Fibroblast of skin of abdomen (primary cell): ENCODE measurements at regions not wholly inside any gene's neighbourhood (a gene's known extent, or its start where the extent isn't known, plus 50 kb on each side); places are given as distances from the start of the nearest gene placed in this dataset.
"Not testable (repeated sequence)": the region's sequence is repeated elsewhere in the genome, so short reads cannot be mapped to it uniquely, and the experiment has no call there.

Experiments used
- DNase-seq: peaks from one replicate; pipeline ENCODE4 v3.0.0-alpha.2; 2013

DNA sequence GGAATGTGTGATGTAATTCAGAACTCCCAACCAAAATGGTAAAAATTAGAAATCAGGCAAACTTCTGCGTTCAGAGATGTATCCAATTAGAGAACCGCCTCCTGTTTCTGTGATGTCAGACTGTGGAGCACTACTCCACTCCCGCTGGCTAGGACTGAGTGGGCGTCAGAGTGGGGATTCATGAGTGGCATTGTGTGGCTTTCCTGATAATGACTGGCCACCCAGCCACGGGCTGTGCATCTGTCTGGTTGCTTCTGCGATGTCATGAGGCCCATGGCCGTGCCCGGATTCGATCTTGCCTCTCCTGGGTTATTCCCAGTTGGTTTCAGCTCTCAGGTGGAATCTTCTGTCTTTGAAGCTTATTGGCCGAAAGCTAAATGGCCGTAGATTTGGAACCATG is 87.1 kb upstream of the KCNA1 start:
- DNase-seq, result no peak

DNA sequence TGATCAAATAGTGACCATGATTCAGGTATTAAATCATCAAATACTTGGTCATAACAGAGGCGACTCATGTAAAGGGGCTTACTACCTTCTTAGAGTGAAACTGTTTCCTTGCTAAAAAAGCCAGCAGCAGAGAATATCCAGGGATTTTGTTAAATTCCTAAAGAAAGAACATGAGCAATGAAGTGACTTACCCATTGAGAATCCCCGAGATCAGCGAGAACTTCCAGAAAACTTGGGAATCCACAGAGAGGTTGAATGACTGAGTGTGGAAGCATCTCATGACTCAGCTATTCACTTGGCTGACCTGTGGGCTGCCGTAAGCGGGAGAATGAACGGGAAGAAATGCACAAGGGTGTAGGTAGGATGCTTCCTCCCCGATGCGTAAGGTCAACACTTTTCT is 85.3 kb upstream of the KCNA1 start:
- DNase-seq, result peak; percentile 91

DNA sequence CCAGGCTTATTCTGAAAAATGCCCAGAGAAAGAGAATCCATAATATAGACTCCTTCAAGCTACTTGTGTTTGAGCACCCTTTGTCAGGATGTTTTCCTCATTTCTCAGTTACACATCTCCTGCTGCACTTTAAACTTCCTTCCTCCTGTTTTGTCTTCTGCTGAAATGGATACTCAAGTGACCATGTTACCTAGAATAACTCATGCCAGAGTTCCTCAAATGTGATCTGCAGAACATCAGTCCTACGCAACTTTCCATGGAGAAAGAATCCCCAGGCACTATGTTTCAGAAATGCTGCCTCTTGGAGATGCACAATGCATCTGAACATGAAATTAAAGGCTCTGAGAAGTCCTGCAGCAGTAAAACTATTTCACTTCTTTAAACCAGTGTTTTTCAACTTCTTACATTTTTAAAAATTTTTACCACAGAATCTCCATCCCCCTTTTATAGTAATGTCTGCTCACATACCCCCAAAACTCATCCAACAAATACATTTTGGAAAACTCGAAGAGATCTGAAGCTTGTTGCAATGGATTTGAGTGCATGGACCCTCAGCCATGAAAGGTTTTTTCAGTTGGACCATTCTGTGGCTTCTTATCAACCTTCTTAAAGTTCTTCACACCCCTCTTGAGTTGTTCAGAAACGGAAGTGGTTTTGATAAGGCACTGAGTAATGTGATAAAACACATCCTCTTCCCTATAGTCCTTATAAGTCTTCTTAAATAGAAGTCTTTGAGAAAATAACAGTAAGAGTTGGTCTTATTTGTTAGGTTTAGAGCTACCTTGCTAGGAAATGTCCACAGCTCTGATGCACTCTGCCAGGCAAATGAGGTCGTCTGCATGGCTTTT is 84.5 kb upstream of the KCNA1 start:
- no peak for DNase-seq

DNA sequence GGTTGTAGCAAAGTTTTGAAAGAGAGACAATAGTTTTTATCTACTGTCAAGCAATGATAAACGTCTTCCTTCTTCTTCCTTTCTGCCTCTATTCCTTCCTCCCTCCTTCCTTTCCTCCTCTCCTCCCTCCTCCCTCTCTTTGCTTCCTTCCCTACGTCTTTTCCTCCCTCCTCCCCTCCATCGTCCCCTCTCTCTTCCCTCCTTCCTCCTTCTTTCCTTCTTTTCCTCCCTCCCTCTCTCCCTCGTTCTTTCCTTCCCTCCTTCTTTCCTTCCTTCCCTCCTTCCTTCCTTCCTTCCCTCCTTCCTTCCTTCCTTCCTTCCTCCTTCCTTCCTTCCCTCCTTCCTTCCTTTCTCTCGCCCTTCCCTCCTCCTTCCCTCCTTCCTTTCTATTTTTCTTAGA is 82.8 kb upstream of the KCNA1 start:
- DNase-seq, result no peak

DNA sequence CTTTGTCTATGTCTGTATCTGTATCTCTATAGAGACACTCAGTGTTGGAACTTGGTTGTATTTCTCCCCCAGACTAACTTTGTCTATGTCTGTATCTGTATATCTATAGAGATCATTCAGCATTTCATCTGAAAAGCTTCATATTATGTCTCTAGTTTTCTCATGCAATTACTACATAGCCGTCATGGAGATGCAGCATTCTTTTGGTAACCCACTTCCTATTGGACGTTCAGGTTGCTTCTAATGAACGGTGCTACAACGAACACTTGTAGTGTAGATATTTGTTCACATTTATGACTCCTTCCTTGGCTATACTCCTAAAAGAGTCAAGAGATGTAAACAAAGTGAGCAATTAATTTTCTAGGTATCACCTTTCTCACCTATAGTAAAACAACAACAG is 81.5 kb upstream of the KCNA1 start:
- DNase-seq, result no peak

DNA sequence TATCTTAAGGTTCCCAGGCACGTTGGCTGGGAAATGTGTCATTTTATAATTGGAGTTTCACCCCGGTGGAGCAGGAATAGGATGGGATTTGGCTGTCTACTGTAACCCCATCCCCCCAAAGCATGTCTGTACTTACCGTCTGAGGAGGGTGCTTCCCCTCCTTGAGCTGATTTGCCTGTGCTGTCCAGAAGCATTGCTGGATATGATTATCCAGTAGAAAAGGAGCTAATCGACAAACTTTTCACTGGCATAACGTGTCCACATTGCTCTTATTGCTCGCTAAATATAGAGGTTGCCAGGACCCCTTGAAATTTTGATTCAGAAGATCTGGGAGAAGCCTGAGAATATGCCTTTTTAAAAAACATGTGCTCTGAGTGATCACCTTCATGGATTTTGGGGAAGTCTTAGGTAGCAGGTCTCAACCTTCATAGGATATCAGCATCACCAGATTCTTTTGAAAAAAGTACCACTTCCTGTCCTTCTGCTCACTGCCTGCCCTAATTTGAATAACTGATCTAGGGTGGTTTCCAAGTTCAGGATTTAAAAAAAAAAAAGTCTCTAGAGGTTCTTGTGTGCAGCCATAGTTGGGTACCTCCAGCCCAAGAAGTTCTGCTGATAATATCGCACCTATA is 80.4 kb upstream of the KCNA1 start:
- DNase-seq, result no peak

DNA sequence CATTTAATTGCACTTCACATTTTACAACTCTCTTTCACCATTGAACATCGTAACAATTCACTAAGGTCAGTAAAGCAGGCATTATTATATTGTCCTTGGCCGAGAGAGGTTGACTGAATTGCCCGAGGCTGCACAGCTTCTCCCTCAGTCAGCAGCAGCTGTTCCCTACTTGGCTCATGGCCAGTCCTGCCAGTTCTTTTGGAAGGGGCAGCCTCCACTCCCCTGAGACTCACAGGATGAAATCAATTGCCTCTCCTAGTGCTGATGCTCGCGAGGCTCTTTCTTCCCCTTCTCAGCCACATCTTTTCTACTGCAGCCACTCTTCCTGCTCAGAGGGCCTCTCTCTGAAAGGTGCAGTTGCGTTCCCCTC is 79.9 kb upstream of the KCNA1 start:
- DNase-seq, result no peak

DNA sequence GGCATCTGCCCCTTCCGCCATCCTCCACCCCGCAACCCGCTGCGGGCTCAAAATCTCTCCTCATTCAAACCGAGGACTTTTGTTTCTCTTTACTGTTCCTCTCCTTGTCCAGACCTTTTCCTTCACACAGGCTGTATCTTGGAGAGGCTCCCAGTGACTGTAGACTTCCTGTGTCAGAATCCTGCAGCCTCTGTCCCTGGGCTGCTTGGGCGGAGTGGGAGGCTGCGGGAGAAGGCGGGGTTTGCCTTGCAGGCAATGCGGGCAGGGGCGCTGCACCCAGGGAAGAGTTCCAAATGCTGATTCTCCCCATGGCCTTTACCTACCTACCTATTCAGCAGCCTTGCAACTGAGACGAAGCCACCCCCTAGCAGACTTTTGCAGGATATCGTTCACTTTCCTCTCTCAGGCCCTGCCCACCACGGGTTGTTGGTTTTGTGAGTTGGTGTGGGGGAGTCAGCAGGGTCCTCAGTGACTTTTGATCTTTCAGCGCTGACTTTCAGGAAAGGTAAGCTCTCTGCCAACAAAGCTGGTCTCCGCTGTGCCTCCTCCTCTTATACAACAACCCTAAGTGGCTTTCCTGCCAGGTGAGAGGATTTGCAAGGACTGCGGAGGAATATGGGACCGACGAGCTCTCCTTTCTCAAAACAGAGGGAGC is 79.0 kb upstream of the KCNA1 start:
- DNase-seq, result no peak

DNA sequence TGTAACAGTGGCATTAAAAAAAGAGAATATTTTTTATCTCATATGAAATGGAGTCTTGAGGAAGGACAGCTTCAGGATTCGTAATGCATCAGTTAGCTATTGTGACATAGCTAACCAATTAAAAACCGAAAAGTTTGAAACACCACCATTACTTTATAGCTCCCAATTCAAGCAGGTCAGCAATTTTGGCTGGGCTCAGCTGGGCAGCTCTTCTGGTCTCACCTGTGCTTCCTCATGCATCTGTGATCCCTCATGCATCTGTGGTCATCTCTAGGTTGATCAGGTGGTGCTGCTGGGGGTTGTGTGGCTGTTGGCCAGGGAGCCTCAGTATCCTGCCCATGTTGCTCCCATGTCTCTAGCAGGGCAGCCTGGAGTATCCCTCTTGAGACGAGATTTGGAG is 76.7 kb upstream of the KCNA1 start:
- no peak for DNase-seq

DNA sequence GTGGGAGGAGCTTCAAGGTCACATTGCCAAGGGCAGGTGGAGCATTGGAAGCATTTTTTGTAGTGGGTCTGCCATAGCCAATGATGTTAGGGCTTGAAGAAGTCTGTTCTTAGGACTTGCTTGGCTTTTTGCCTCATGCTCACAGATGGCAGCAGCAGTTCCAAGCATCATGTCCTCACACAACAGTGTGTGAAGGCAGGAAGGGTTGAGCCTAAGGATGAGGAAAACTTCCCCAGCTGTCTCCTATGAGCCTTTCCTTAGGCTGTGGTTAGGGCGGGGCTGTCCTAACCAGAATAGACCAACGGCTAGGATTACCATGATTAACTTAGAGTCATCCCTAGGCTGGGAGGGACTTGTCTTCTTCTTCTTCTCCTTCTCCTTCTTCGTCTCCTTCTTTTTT is 76.2 kb upstream of the KCNA1 start:
- no peak for DNase-seq

DNA sequence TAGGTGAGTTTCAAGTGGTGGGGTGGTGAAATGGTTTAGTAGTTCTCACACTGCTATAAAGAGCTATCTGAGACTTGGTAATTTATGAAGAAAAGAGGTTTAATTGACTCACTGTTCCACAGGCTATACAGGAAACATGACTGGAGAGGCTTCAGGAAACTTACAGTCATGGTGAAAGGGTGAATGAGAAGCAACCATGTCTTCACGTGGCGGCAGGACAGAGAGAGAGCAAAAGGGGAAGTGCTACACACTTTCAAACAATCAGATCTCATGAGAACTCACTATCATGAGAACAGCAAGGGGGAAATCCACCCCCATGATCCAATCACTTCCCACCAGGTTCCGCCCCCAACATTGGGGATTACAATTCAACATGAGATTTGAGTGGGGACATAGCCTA is 67.3 kb upstream of the KCNA1 start:
- DNase-seq, result not testable (repeated sequence)

DNA sequence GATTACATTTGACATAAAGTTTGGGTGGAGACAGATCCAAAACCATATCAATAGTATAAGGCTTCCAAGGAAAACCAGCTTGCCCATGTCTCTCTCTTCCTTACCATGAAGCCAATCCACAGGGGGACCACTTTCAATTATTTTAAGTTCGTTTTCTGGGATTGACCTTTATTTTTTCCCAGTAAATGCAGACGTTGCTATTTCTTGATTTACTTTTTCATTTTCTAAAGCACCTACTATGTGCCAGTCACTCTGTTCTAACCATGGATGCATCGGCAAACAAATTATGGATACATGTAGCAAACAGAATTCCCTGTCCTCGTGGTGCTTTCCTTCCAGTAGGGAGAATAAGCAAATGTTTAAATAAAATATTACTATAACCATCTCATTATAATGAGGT is 65.8 kb upstream of the KCNA1 start:
- DNase-seq, result no peak

DNA sequence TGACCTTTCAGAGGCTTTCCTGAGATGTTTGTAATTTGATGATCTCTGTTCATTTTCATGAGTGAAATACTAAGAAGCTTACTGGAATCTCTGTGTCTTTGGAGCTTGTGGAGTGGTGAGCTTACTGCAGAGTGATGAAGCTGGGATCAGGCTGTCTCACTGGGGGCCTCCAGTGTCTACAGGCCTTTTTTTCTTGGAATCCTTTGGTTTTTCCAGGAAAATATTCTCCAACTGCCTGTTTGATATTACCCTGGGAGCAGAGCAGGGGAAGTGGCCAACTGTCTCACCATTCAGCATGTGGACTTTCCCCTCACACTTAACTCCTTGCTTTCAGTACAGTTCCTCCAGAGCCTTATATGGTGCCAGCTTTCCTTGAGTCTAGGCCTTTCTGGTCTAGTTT is 62.0 kb upstream of the KCNA1 start:
- DNase-seq, result no peak

DNA sequence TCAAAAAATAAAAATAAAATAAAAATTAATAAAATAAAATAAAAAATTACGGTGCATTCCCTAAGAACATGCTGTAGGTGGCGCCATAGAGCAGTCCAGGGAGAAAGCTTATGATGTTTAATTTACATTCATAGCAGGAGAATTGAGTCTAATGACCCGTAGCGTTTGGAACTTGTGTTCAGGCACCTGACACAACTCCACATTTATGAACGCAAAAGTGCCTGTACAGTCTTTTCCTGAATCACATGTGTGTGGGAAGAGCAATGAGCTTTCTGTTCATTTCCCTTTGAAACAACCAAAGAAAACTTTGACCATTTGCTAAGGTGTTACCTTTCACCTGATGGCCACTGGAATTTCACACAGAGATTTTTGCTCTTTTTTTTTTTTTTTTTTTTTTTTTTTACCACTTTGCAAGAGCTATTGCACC is 60.6 kb upstream of the KCNA1 start:
- DNase-seq, result peak; percentile 27

DNA sequence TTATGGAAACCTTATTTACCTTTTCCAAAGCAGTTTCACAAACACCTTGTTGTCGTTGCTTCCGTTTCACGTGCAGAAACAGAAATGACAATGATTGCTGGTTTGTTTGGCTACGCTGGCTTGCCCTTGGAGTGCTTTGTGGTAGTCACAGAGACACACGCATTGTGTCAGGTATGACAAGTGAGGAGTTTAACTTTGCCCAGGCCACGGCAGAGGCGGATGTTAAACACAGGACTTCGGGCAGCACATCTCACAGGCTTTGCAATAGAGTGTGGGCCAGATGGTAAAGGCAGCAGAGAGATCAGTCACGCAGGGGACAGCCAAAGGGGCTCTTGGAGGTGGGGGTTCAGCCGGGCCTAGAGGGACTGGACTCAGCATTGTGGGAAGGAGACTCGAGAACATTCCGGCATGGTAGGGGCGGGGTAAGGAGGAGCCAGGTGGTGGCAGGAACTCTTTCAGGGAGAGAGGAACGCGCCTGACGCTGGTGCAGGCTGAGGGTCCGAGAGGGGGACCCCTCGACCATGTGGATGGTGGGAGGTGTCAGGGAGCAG is 59.8 kb upstream of the KCNA1 start:
- no peak for DNase-seq

DNA sequence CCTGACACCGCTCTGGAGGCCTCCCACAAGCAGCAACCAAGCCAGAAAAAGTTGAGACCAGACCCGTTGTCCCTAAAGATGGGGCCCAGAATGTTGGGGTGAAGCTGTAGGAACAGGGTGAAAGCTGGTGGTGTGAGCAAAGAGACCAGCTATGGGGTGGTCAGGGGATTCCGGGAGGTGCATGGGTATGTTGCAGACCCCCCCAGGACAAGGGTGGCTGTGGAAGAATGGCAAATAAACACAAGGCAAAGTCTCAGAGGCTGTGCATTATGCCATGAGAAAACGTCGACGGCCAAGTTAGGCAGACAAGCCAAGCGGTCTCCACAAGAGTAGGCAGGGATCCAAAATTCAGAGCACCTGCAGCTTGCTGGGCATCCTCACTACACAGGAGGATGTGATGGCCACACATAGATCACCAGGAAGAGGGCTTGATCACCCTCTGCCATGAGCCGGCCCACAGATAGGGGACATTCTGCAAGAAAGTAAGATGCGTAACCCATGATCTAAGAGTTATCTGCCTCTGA is 58.8 kb upstream of the KCNA1 start:
- DNase-seq, result no peak

DNA sequence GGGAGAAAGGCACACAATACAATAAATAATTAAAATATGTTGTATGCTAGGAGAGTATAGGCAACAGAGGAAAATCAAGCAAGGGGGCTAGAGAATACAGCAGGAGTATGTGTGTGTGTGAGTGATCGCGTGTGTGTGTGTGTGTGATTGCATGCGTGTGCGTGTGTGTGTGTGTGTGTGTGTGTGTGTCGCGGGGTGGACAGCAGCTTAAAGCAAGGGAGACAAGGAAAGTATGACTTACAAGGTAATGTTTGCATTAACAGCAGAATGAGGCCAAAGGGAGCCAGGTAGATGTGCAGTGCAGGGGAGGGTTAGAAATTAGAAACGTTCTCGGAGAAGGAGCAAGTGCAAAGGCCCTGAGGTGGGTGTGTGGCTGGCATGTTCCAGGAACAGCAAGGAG is 57.4 kb upstream of the KCNA1 start:
- no peak for DNase-seq

DNA sequence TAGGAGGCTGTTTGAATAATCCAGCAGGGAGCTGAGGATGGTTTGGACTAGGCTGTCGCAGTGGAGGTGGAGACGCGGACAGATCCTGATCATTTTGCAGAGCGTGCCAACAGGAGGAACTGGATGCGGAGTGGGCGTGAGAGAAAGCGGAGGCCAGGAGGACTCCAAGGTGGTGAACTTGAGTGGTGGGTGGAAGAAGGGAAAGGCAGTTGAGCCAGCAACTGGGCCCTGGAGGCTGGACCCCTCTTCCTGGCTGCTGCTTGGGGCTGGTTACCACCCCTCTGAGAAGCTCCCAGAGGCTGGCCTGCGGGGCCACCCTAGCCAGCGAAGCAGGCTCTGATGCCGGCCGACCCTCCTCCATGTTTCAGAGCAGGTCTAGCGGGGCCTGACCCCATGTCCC is 56.8 kb upstream of the KCNA1 start:
- DNase-seq, result no peak

DNA sequence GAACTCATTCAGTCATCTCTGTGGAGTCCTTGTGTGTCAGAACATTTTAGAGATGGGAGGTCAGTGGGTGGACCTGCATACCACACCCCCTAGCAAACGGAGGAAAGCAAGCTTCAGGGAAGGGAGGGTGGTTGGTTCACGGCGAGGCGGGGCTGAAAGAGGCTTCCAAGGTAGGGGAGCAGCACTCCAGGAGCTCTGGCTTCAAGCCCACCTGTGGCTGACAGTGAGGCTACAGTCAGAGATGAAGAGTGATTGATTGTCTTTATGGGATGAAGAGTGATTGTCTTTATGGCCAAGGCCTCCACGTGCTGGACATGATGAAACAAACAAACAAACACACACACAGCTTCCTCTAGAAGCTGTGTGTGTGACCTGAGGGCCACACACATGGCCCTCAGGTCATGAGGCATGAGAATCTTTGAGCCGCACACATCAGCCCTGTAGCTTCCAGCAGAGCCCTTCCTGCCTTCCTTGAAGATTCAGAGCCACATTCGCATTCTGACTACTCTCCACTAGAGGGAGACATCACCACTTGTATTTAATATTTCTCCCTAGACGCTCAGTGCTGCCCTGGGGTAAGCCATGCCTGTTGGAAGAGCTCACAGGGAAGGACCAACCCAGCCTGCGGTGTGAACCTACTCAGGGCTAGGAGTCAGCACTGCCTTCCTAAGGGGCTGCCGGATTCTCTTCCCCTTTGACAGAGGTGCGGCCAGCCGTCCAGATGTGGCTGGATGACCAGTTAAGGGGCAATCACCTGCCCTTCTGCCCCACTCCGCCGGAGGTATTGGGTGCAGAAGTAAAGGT is 54.4 kb upstream of the KCNA1 start:
- DNase-seq, result peak; percentile 80

DNA sequence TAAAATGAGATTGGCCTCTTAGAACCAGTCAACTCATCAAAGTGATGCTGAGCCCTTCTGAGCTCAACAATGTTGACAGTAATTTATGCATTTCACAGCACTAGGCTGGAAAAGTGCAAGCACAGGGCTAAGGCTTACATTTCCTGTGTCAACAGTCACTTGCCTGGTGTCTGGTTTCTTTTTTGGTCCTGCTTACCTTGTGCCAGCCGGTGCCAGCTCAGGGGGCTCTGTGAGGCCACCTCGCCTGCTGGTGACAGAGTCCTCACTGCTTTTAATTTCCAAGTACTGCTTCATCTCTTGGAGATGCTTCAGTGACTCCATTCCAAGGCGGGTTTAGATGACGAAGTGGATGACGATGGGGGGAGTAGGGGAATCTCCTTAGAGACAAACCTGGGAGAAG is 53.1 kb upstream of the KCNA1 start:
- DNase-seq, result no peak

DNA sequence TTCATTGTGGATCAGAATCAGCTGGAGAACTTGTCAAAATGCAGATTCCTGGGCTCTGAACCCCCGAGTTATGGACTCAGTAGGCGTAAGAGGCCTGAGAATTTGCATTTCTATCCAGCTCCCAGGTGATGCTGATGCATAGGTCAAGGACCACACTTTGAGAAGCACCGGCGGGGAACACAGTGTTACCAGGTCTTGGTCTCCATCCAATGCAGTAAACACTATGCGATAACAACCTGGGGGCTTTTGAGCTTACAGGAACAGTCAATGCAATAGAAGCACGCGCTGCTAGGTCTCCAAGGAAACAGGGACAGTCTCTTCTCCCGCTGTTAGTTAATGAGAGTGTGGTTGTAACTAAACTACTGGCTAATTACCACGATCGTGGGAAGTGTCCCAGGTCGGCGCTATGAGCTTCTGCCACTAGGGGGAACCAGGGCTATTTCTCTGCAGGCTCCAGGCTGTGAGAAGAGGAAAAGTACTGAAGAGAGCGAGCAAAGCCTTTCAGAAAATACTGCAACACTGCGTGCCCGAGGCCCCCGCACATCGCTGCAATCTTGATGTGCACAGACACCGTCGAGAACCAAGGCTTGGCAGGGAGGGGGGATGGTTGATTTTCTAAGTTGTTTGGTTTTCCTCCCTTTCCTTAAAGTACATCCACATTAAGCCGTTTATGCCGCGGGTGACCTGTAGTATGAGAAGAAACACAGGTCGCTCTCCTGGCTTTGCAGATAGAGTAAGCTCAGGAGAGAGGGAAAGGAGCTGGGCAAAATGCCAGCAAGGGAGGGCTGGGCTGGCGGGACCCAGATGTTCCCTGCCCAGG is 52.0 kb upstream of the KCNA1 start:
- peak; percentile 63 for DNase-seq

DNA sequence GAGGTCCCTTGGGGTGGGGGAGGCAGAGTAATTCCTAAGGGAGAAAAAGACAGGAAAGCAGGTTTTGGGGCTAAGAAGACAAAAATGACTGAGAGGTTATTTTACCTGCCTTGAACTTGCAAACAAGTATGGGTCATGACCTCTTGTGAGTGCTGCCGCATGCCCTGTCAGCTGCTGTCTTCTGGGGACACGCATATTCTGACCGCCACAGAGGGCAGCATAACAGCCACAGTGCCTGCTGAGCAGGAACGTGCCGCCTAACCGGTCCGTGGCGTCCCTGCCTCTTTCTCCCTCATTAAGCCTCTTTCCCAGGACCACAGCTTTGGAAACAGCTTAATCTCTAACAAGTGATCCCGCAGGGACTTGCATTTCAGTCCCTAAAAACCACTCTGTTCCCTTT is 51.3 kb upstream of the KCNA1 start:
- no peak for DNase-seq
